Lower leg skin (tissue), 4 donors: ENCODE measurements at regions not wholly inside any gene's neighbourhood (a gene's known extent, or its start where the extent isn't known, plus 50 kb on each side); places are given as distances from the start of the nearest gene placed in this dataset.

ENCODE experiments used
- DNase-seq, 2 donors: peaks; one replicate each; pipeline ENCODE4 v3.0.0-alpha.2; 2019; ENCODE audit warnings: low spot score in 2 of 2
- H3K4me3 ChIP-seq: fragments of 200-600 bp; sonication (generic); 2 replicates; pipeline ENCODE4 v1.5.1; 2017; ENCODE audit warnings: mild to moderate bottlenecking, low read depth; ENCODE audit not compliant: poor library complexity, severe bottlenecking
- CTCF ChIP-seq, 3 donors: fragments of 450-650 bp; IDR thresholded peaks; one replicate each; pipeline ENCODE4 v1.5.1; 2016; ENCODE audit warnings: antibody characterized with exemption in 3 of 3, mild to moderate bottlenecking in 3 of 3, moderate library complexity in 2 of 3
- POLR2A ChIP-seq, 2 donors: fragments of 450-650 bp; IDR thresholded peaks; one replicate each; pipeline ENCODE4 v1.6.1; 2016 to 2017; ENCODE audit warnings: antibody characterized with exemption in 2 of 2, mild to moderate bottlenecking in 1 of 2, moderate library complexity in 1 of 2
- WGBS, 2 donors: methylation state at CpG; one replicate each; pipeline ENCODE4 v1.1.5; 2018; 5-methylcytosine and 5-hydroxymethylcytosine counted together
- intact Hi-C: fragments of 100-400 bp; cut with DNase I; formaldehyde crosslinking; loops from one replicate; pipeline ENCODE4 v1.15.0; 2023; ENCODE audit warnings: low total_unique reads

DNA sequence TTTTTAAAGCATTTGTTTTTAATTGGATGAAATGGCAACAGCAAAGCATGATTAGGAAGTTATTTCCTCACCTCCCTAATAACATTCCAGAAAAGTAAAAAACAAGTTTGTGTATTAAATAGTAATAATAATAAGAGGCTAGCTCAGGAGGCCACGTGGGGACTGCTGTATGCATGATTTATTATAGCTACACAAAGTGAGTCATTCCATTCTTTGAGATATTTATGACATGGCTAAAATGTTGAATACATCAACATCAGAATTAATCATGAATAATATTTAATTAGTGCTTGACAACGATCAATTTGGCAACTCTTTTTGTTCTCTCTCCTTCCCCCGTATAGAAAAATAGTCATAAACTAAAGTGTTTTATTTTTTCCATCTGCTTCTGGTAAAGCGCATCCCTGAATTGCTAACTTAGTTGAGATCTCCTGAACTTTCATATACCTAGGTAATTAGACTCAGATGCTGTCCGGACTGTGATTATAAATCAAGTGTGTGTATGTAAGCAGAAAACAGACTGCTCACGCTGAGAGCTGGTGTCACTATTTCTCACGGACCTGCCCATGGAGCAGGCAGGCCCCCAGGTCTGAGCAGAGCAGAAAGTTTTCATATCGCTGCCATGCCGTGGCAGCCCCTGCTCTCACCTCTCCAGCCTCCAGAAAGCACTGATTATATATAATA, 125.7 kb downstream of the WT1 start:
- WGBS, 2 donors, result 33 to 44% methylated on average over 9 of the region's 9 CpGs
- DNase-seq, result no peak
- TF ChIP-seq CTCF (IDR thresholded peaks at IDR 0.05), result no peak
- intact Hi-C loops, result no loop called here
- H3K4me3 ChIP-seq, result no peak overlapping the region

GRCh38 chr11:32310214-32310601, 125.1 kb downstream of the WT1 start:
- no peak for TF ChIP-seq POLR2A (IDR thresholded peaks at IDR 0.05)
- TF ChIP-seq CTCF (IDR thresholded peaks at IDR 0.05), result no peak
- DNase-seq, result no peak
- 45 to 46% methylated on average over 6 of the region's 6 CpGs for WGBS, 2 donors
- intact Hi-C loops, result no loop called here
- H3K4me3 ChIP-seq, result no peak overlapping the region

DNA sequence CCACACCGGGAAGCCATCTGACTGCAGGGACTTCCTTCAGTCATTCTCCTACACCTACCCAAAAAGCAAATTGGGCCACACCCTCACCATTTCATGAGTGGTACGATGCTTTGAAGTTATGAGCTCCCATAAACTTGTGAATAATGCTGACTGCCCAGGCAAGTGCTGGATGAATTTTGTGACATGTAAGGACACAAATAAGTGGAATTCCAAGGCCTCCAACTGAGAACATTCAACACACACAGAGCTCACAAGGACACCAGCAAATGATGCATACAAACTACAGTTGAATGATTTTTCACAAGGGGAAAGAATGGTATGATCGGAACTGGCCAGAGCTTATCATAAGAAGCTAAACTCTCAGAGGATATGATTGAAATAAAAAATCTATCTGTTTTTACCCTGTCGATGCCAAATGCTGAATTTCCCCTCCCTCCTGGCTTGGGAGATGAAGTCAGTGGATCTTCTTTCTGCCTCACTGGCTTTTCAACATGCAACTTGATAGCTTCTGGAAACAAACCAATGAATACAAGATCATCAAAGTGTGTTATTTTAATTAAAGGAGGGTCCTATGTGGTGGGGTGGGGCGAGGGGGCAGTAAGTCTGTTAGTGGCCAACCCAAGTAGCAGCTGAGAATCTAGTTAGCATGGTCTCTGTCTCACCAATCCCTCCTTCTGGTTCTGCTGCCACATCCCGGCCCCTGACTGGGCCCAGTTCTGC, 123.8 kb downstream of the WT1 start:
- no peak for DNase-seq
- WGBS, 2 donors, result 68 to 80% methylated on average over 6 of the region's 6 CpGs
- no peak overlapping the region for H3K4me3 ChIP-seq
- no peak for TF ChIP-seq POLR2A (IDR thresholded peaks at IDR 0.05)
- TF ChIP-seq CTCF (IDR thresholded peaks at IDR 0.05), result no peak
- intact Hi-C loops, result no loop called here

- no peak for DNase-seq
- no peak for TF ChIP-seq CTCF (IDR thresholded peaks at IDR 0.05)
- no peak for TF ChIP-seq POLR2A (IDR thresholded peaks at IDR 0.05)
- H3K4me3 ChIP-seq, result no peak overlapping the region
- WGBS, 2 donors, result 71 to 73% methylated on average over 6 of the region's 6 CpGs
- intact Hi-C loops, result no loop called here
Observed at GRCh38 chr11:32312206-32312817, 123.0 kb downstream of the WT1 start.

GRCh38 chr11:32312865-32313403, 122.4 kb downstream of the WT1 start:
- no peak for TF ChIP-seq CTCF (IDR thresholded peaks at IDR 0.05)
- no peak for TF ChIP-seq POLR2A (IDR thresholded peaks at IDR 0.05)
- no peak for DNase-seq
- intact Hi-C loops, result no loop called here
- no peak overlapping the region for H3K4me3 ChIP-seq
- 52% methylated on average over 12 of the region's 12 CpGs for WGBS, 2 donors
